MCF 10A (cell line): ENCODE measurements at regions not wholly inside any gene's neighbourhood (a gene's known extent, or its start where the extent isn't known, plus 50 kb on each side); places are given as distances from the start of the nearest gene placed in this dataset.

Experiments used
- BruUV-seq: library from RNA; stranded (reverse); fragments of 400-500 nt; replicated peaks from 2 replicates; lab custom pipeline; 2021; lab: Mats Ljungman, UMichigan
- CTCF ChIA-PET: fragments of 300-600 bp; sonication (Branson Sonifier 250); formaldehyde crosslinking; extraction: SDS; loops from one replicate; lab custom pipeline; 2021; ENCODE audit warnings: antibody characterized with exemption, inconsistent platforms; lab: Yijun Ruan, JAX
- POLR2A ChIA-PET: fragments of 300-600, 350-650 bp; sonication (Branson Sonifier 250); formaldehyde crosslinking; extraction: SDS; loops from one replicate; lab custom pipeline; 2020; ENCODE audit warnings: antibody characterized with exemption, inconsistent platforms; lab: Yijun Ruan, JAX
- DNase-seq: peaks from one replicate; pipeline ENCODE4 v3.0.0-alpha.2; 2018; ENCODE audit not compliant: unreplicated experiment
- H3K27ac Mint-ChIP-seq: one replicate; pipeline ENCODE4 v1.8.0; 2022; ENCODE audit warnings: mild to moderate bottlenecking, low read depth, mixed read lengths; ENCODE audit not compliant: unreplicated experiment
- H3K27me3 Mint-ChIP-seq: one replicate; pipeline ENCODE4 v1.8.0; 2022; ENCODE audit warnings: mixed read lengths; ENCODE audit not compliant: insufficient read depth, unreplicated experiment
- H3K36me3 Mint-ChIP-seq: one replicate; pipeline ENCODE4 v1.8.0; 2022; ENCODE audit warnings: mild to moderate bottlenecking, moderate library complexity, mixed read lengths; ENCODE audit not compliant: insufficient read depth, unreplicated experiment
- H3K4me1 Mint-ChIP-seq: one replicate; pipeline ENCODE4 v1.8.0; 2022; ENCODE audit warnings: mixed read lengths; ENCODE audit not compliant: insufficient read depth, unreplicated experiment
- H3K4me3 Mint-ChIP-seq: one replicate; pipeline ENCODE4 v1.8.0; 2022; ENCODE audit warnings: mild to moderate bottlenecking, moderate library complexity, mixed read lengths; ENCODE audit not compliant: unreplicated experiment
- H3K9me3 Mint-ChIP-seq: one replicate; pipeline ENCODE4 v1.8.0; 2022; ENCODE audit warnings: mixed read lengths; ENCODE audit not compliant: unreplicated experiment
- CTCF ChIP-seq: fragments of 200-600 bp; IDR thresholded peaks from one replicate; pipeline ENCODE4 v1.8.0; 2022; ENCODE audit warnings: antibody characterized with exemption, mild to moderate bottlenecking; ENCODE audit not compliant: unreplicated experiment
- intact Hi-C: fragments of 100-400 bp; cut with micrococcal nuclease; formaldehyde crosslinking; loops from 2 replicates; pipeline ENCODE4 v1.14.1; 2022

DNA sequence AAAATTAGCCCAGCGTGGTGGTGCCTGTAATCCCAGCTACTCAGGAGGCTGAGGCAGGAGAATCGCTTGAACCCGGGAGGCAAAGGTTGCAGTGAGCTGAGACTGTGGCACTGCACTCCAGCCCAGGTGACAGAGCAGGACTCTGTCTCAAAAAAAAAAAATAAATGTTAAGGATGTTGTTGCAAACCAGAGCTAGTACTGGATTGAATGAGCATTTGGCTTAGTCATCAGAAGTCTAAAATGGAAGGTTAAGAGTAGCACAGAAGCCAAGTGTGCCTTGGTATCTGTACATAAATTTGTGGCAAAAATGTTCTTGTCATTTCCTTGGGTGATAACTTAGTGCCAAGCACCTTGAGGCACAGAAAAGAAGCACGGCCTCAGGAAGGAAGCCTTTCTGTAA is 50.6 kb upstream of the MED9 start:
- Mint-ChIP-seq H3K27me3 (peaks cover 31% of the 10 kb centered on the region), H3K27ac (no peak overlapping the region), H3K36me3 (no peaks in the 10 kb centered on the region), H3K4me3 (no peak overlapping the region), H3K4me1 (no peaks in the 10 kb centered on the region), H3K9me3 (peaks cover 8% of the 10 kb centered on the region)
- no TSS peak for BruUV-seq
- TF ChIP-seq CTCF: no peak
- DNase-seq: no peak
- intact Hi-C loops: no loop called here
- ChIA-PET CTCF (interaction anchor here (0.6 to 1.0 kb wide), 2 partner anchors 65 to 215 kb away, joined by 4 to 5 read pairs; no protein-coding TSS in a partner anchor), POLR2A (no interaction called here)
